HUDEP-2 (cell line): ENCODE measurements at regions not wholly inside any gene's neighbourhood (a gene's known extent, or its start where the extent isn't known, plus 50 kb on each side); places are given as distances from the start of the nearest gene placed in this dataset.
"Not testable (repeated sequence)": the region's sequence is repeated elsewhere in the genome, so short reads cannot be mapped to it uniquely, and the experiment has no call there.

ENCODE experiments used
- DNase-seq, 76 experiments: peaks; one replicate each; lab custom pipeline; 2025; ENCODE audit not compliant: unreplicated experiment in 76 of 76; lab: John Stamatoyannopoulos, UW

DNA sequence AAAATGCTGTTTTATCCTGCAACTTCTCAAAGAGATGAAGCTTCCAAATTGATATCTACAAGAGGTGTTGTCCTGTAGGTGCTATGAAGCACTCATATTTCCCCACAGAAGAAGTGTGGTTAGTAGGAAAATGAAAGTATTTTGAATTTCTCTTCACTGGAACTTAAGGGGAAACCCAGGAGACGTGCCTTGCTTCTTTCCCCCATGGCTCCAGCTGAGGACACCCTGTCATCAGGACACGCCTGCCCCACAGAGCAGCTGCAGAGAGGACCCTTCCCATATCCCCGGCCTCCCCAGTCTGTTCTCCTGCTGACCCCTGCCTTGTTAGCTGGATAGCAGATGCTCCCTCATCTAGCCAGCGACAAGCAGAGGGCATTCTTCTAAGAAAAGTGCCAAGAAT, 371.3 kb downstream of the COG6 start:
- DNase-seq = no peak

DNA sequence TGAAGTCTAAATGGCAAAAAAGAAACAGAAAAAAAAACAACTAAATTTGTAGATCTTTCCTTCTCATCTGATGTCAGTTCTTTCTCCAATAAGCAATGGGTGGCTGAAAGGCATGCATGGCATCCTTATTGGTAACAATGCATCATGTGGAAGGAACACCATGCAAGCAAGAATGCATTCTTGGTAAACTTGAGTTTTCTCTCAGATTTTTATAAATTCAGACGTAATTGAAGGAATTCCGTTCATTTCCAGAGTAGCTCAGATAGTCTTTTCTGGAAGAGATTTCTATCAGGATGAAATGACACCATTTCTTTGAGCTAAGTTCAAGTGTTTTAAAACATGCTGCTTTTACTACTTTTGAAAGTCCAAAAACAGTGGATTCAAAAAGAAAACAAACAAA, 373.0 kb downstream of the COG6 start:
- no peak for DNase-seq

DNA sequence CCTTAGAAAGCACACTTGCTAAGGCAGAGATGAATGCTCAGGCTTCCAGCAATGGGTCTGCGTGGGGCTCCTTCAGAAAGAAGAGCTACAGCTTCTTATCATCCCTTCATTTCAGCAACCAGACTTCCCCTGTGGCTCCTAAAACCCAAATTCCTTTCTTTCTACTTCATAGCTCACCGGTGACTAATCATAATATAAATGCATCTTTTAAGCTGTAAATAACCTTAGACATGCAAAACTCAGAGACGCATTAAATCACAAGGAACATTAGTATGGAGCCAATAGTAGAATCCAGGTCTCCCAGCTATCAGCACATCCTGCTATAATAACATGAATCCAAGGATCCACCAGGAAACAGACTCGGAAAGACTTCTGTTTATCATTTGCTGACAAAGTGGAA, 375.6 kb downstream of the COG6 start:
- no peak for DNase-seq

DNA sequence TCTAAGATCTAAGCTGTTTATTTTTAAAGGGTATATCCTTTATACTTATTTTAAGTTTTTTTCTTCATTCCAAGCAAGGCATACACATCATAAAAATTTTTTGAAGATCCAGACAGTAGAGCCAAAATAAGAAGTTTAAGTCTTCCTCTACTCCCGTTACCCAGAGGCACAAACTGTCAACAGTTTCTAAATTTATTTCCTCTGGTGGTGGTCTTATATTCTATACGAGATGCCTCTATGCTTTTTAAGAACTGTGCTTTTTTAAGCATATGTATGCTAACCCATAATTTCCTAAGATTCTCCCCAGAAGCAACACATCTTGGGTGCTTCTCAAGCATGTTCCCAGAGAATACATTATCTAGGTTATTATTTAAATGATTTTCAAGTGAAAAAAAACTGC, 383.6 kb downstream of the COG6 start:
- no peak for DNase-seq

DNA sequence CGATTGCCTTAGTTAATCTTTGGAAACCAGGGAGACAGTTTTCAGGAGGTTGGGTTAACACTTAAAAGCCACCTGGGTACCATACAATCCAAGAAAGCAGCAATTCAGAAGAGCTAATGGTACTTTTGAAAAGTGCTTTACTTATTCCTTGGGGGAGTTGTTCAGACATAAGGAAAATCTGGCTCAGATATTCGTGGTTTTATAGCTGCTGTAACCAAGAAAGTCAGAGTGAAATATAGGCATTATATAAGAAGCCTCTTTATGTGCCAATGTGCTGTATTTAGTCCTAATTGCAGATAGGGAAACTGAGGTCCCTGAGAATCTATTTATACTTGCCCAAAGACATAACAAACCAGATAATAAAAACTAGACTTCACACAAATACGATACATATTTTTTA, 387.5 kb downstream of the COG6 start:
- DNase-seq = no peak

DNA sequence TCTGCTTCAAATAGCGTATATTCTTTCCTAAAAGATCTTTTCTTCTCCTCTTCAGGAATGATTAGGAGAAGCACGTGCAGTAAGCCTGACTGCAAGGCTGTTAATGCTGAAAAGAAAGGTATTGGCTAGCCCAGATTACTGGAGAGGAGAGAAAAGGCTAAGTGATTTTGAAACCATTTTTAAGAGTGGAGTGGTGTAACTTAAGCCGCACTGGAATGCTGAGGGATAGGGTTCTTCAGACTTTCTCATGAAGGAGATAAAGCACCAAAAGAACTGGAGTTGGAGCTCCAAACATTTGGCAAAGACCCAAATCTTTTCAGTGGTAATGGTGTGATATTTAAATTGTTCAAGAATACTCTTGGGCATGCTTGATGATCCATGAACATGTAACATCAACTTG, 388.3 kb downstream of the COG6 start:
- DNase-seq = no peak

DNA sequence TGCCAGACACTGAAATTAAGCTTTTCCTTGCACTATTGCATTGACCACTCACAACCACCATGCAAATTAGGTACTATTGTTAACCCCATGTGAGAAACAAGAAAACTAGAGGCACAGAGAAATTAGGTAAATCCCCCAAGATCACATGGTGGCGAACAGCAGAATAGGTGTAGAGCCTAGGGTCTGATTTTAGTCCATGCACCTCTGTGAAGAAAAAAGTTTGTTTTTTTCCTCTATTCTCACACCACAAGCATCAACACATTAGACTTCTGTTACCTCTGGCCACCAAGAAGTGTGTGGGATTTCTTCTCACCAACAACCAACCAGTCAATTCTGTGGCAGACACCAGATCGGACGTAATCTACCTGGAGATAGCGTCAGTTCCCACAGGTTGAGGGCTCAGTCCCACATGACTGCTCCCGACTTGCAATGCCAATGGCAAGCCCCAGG, 391.9 kb downstream of the COG6 start:
- DNase-seq = no peak

DNA sequence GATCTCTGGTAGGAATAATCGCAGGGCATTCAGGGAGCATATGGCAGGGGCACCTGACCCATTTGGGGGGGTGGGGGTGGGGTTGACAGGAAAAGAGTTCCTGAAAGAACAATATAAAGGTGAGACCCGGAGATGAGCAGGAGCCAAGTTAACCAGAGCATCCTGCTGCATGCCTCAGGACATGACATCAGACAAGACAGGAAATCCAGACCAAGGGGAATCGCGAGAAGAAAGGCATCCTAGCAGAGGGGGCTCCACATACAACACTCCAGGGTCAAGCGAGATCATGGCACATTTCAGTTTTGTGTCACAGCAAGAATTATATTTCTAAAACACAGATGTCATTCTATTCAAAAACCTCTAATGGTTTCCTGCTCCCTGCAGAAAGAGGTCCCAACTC, 393.1 kb downstream of the COG6 start:
- no peak for DNase-seq

DNA sequence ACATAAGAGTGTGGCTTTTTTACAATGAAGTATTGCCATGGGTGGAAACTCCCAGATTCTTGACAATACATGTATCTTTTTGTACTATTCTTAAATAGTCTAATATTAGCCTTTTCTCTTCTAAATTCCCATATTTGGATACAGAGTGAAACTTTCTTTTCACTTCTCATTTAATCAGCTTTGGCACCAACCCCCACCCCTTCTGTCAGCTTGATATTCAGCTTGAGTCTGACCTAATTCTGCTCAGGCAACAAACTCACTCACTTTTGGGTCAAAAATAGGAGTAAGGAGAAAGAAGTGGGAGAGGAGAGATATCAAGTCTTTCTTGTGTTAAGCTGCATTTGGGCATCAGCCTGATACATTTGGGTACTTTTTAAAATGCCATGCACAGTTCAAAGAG, 397.5 kb downstream of the COG6 start:
- no peak for DNase-seq

DNA sequence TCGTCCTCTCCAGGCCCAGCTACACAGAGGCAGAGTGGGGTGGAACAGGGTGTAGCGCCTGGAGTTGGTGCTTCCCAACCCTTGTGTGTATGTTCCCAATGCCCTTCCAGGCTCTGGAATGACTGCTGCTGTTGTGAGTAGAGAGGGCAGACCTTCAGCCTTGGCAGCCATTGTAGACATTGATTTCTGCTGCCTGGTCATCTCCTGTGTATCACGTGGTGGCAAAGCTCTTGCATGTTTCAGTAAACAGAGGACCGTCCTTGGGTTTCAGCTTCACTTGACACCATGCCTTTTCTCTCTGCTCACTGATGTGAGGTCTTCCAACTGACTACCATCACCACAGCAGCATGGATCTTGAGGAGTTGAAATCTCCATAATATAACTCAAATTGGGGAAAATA, 397.9 kb downstream of the COG6 start:
- no peak for DNase-seq

DNA sequence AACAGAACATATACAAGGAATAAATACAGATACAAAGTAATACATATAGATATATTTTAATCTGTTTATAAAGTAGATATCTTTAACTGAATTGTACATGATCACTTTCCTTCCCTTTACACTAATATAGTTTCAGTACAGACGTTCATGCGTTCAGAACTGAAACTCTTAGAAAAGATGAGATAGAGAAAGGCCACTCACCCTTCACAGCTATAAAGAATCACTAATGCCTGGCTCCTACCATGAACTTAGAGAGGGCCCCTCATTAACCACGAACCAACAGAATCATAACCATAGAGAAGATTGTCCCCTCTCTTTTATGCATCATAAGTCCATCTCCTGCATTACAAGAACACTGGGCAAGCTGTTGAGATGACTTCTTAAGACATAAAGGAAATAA, 399.0 kb downstream of the COG6 start:
- DNase-seq = not testable (repeated sequence)

DNA sequence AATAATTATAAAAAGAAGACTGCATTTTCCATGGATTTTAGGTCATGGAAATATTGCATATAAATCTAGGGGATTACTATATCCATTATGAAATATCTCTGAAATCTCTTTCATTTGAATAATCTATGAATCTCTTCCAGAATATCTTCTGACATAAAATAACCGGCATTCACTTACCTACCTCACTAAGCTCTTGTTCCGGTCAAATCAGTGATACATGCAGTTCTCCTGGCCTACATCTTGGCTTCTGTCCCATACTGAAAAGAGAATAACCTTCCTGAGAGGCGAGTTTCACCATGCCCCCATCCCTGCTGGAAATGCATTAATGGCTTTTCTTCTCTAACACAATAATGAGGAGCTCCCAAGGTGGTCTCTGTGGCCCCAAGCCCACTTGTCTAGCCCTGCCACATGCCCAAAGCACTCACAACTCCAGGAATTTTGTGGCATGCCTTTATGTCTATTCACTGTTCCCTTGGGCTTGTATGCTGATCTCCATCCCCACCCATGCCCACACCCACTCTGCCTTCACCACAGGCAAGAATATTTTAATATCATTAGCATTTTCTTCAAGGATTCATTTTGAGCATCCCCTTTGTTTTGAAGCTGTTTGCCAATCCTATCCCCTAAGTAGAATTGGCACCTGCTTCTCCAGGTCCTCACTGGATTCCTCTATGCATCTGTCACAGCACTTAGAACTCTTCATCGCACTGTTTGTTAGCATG, 401.6 kb downstream of the COG6 start:
- no peak for DNase-seq

DNA sequence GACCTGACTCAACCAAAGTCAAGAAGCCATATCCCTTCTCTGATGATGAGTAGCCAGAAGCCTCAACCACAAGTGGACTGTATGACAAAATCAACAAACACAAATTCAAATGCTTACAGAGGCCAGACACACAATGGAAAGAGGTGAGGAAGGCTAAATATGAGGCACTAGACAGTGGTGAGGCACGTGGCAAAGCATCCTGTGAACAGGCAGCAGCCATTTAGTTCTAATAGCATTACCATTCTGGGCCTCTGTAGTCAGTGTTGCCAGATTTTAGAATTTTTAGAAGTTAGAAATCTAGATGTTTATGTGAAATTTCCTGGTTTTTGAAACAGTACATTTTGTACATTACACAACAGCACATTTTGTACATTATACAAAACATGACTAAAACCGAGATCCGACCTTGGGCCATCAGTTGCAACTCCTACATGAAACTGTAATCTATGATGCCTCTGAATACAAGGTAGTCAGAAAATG, 403.3 kb downstream of the COG6 start:
- DNase-seq = no peak

DNA sequence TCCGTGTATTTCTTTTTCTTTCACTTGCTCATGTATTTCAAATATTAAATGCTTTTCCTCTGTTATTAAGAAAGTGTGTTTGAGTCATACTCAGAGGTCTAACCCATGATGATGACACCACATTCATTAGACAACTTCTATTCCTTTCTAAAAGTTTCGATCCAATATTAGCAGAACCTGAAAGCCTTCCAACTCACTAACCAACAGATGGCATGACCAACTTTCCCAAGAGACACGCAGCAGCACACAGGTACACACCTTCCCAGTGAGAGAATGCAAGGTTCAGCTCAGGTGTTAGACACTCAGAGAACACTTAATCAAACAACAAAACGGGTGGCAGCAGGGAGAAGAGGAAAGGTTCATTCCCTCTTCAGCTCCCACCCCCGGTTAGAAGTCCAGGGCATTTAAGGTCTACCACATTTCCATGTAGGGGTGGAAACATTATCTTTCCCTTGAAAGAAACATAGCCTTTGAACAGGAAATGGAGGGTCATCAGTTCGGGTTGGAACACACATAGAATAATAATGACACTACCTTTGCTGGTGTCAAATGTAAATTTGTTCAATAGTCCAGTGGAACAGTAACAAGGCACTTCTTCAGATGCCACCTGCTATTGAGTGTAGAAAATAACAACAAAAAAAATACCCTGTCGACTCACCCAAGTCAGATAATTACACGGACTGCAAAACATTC, 404.2 kb downstream of the COG6 start:
- no peak for DNase-seq

DNA sequence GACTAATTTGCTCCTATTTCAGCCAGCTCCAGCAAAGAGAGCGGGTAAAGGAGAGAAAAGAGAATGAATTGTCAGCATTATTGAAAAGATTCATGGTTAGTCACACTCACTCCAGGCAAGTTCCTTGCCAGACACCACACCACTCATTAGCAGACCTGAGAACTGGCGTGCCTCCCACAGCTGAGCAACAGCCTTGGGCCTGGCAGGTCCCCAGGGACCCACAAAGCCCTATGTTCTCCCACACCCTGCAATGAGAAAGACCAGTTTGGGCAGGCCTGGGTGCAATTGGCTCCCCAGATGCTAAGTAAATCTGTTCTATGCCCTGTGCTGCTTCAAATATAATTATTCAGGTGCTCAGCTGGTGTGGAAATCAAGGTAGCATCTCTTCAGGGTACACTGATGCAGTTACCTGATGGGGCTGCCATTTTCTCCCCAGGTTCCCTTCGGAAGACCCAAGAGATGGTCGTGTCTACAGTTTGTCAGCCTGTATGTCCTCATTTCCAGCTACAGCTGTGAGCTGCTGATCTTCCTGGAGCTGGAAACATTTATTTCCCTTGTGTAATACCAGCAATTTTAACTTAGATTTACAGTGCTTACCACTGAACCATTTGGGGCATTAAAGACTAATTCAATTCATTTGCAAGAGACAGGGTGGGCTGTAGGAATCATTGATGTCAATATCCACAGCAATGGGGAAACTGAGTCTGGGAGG, 405.0 kb downstream of the COG6 start:
- no peak for DNase-seq

DNA sequence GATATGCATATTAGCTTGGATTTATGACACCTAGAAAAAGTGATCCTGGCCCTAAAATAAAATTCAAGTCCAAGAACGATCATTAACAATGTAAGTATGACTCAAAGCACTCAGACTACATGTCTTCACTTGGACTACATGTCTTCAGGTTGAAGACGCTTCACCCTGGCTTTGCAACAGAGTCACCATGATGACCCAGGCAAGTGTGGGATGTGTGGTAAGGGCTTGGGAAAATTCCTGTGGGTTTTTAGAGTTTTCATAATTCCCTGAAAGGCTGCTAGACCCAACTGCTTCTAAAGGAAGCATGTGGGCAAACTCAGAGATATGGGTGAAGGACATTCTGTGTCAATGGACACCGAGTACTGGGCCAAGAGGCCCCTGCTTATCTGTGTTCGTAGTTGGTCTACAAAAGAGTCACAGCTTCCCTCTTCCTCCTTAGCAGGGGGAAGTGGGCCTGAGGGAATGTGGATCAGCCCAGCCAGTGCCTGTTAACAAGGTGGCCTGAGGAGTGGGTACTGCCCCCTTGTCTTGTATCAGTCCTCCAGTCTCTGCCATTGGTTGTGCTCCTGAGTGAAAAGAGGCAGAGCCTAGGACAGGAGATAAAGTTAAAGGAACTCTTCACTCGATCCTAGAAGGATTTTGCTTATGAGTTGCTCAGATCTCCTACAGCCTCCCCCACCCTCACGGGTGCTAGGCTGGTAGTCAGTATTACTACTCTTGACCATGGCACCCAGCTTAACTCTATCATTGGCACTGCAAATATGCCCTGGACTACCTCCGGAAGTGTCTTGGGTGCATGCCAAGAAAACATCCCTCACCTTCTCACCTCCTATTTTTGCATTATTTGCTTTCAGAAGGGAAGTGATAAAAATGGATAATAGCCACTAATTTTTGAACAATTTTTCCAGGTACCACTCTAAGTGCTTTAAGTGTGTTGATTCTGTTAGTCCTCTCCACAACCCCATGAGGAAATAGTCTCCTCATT, 406.3 kb downstream of the COG6 start:
- DNase-seq = no peak

DNA sequence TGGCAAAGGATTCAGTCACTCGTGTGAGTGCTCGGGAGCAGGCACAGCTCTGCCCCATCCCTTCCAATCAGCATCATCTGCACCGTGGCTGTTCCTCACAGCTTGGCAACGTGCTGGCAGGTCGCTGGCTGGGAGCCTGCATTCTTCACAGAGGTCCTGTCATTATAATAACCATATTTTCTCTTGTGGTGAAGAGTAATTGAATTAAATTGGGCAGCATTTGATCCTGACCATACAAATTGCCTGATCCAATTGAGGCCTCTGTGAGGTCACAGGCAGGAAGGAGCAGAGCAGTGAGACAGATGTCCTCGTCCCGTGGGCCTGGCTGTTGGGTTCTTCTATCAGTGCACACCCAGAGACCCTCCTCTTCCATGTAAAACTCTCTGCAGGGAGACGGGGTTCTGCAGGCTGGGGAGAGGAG, 407.8 kb downstream of the COG6 start:
- DNase-seq = no peak

DNA sequence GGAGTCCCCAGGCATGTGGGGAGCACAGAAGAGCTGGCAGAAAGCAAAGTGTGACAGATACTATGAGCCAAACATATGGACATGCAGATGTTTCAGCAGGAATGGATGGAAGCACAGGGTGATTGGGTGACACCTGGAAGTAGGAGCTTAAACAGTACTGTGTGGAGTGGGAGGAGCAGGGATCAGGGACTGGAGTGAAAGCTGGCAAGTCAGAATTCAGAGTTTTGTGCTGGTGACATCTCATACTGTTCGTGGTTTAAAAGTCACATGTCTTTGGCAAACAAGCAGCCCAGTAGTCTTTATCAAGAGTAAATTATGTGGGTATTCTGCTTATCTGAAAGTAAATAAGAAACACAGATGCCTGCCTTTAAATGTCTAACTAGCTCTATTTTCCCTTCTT, 408.2 kb downstream of the COG6 start:
- DNase-seq = no peak

DNA sequence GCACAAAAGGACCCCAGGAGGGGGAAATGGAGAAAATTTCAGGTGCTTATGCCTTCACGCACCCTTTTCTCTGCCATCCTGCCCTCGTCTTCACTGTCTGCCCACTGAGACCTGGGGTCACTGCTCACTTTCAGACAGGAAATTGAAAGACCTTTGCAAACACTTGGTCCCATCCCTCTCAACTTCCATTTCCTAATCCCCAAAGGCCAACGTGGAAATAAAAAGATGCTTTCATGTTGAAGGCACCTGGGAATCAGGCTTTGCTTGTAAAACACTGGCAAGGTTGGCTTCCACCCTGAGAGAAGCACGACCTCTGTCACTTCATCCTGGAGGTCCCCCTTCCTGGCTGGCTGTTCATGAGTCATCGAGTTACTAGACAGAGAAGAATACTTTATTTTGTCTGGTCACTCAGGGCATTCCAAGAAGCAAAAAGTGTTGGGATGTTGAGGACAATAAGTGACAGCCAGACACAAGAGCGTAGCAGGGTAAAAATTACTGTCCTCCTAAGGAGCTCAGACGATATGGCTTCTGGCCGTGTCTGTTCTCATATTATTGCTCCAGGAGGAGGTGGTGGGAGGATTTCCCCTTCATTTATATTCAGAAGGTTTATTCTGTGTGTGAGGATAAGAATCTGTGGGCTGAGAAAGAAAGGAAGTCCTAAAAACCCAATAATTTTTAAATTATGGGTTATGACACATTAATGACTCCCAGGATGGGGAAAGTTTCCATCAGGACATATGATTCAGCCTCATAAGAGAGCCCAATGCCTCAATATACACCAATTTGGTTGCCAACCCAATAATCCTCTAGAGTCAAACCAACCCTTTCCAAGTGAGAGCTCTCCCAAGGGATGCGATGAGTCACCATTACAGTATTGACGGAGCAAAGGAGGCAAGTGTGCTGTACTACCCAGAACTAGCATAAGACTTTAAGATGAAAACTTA, 409.0 kb downstream of the COG6 start:
- no peak for DNase-seq
